ENCODE measurements at regions not wholly inside any gene's neighbourhood (a gene's known extent, or its start where the extent isn't known, plus 50 kb on each side); places are given as distances from the start of the nearest gene placed in this dataset.

DNA sequence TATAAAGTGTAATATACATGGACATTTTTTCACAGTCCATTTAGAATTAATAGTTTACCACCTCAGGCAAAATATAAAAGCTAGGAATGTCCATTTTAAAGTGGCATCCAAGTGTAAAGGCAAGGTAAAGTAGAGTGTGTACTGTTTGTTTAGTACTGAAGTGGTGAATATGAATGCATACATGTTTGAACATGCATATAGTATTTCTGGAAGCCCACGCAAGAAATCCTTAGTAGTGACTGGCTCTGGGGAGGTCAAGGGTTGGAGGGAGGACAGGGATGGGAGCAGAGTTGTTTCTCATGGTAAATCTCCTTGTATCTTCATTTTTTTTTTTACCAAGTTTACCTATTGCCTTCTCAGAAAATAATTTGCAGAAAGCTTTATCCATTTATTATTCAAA lies 129.2 kb downstream of the UNC5CL start:
- H3K27me3 ChIP-seq (ENCODE audit: control insufficient read depth, insufficient read depth, low read length) = no peaks in the 10 kb centered on the region
- DNase-seq (ENCODE audit: low read depth) = no peak
- no peak overlapping the region for H3K4me3 ChIP-seq (ENCODE audit: low read depth, low read length)
- TF ChIP-seq CTCF (IDR thresholded peaks at IDR 0.05; ENCODE audit: insufficient read depth, low read length, poor library complexity, severe bottlenecking) = no peak
- H3K36me3 ChIP-seq (ENCODE audit: control insufficient read depth, insufficient read depth, low read length) = no peaks in the 10 kb centered on the region

DNA sequence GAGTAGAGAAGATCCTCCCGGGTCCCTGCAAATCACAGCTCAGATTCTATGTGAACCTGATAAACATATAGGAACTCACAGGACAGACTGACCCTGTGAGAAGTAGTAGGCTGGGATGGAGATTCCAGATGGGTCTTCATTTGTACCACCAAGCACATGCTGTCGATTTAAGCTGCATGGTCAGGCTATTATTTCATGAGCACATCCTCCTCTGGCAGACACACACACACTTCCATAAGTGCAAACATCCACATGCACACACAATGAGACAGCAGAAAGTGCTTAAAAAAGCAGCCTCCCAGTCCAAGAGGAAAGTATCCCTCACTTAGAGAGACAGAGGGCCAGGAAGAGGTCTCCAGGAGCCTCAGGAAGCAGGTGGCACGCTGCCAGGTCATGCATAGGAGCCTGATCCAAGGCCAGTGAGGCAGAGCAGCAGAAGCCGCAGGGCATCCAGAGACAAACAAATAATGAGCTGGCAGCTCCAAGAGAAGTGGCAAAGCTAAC lies 131.8 kb downstream of the UNC5CL start:
- DNase-seq (ENCODE audit: low read depth) = peak; percentile 74
- Histone ChIP-seq H3K27me3 (ENCODE audit: control insufficient read depth, insufficient read depth, low read length) (no peaks in the 10 kb centered on the region), H3K36me3 (ENCODE audit: control insufficient read depth, insufficient read depth, low read length) (no peaks in the 10 kb centered on the region), H3K4me3 (ENCODE audit: low read depth, low read length) (no peak overlapping the region)
- TF ChIP-seq CTCF (IDR thresholded peaks at IDR 0.05; ENCODE audit: insufficient read depth, low read length, poor library complexity, severe bottlenecking) = no peak

DNA sequence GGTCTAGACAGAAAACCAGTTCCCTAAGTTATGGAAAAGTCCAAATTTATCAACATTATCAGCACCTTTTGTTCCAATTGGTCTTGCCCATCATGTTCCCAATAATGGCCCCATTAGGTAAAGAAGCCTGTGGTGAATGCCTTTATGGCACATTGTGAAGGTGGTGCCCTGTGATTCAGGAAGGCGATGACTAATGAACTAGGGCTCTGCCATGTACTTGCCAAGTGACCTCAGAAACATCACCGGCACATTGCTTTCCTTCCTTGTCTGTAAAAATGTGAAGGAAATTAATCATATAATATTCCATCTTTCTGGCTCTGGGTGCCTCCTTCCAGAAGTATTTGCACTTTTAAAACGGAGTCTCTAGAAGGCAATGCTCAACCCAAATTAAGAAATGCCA lies 132.3 kb downstream of the UNC5CL start:
- H3K27me3 ChIP-seq (ENCODE audit: control insufficient read depth, insufficient read depth, low read length) = no peaks in the 10 kb centered on the region
- no peak overlapping the region for H3K4me3 ChIP-seq (ENCODE audit: low read depth, low read length)
- peak; percentile 37 for DNase-seq (ENCODE audit: low read depth)
- H3K36me3 ChIP-seq (ENCODE audit: control insufficient read depth, insufficient read depth, low read length) = no peaks in the 10 kb centered on the region
- no peak for TF ChIP-seq CTCF (IDR thresholded peaks at IDR 0.05; ENCODE audit: insufficient read depth, low read length, poor library complexity, severe bottlenecking)

- no peak for DNase-seq (ENCODE audit: low read depth)
- Histone ChIP-seq H3K27me3 (ENCODE audit: control insufficient read depth, insufficient read depth, low read length) (no peaks in the 10 kb centered on the region), H3K4me3 (ENCODE audit: low read depth, low read length) (no peak overlapping the region), H3K36me3 (ENCODE audit: control insufficient read depth, insufficient read depth, low read length) (no peaks in the 10 kb centered on the region)
- TF ChIP-seq CTCF (IDR thresholded peaks at IDR 0.05; ENCODE audit: insufficient read depth, low read length, poor library complexity, severe bottlenecking) = no peak
These were observed 134.3 kb downstream of the UNC5CL start for GRCh38 chr6:40904583-40905194.

DNA sequence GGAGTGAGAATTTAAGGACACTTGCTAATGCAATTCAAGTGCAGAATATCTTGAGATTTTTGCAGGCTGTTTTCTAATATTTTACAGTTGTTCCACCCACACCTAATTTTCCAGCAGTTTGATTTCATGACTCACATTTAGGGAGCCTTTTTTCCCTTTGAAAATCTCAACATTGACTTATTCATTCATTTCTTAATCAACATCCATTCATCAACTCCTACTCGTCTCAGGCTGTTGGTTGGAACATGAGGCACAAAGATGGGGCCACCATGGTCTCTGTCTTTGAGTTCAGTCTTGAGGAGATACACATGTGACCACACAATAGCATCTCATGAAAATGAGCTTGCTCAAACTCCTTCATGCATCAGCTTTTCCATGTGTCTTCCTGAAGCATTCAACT lies 135.6 kb downstream of the UNC5CL start:
- no peaks in the 10 kb centered on the region for H3K27me3 ChIP-seq (ENCODE audit: control insufficient read depth, insufficient read depth, low read length)
- no peak for TF ChIP-seq CTCF (IDR thresholded peaks at IDR 0.05; ENCODE audit: insufficient read depth, low read length, poor library complexity, severe bottlenecking)
- DNase-seq (ENCODE audit: low read depth) = no peak
- H3K36me3 ChIP-seq (ENCODE audit: control insufficient read depth, insufficient read depth, low read length) = no peaks in the 10 kb centered on the region
- H3K4me3 ChIP-seq (ENCODE audit: low read depth, low read length) = no peak overlapping the region

All from kidney epithelial cell (primary cell).